GM21737 (cell line): ENCODE measurements at regions not wholly inside any gene's neighbourhood (a gene's known extent, or its start where the extent isn't known, plus 50 kb on each side); places are given as distances from the start of the nearest gene placed in this dataset.
"Not testable (repeated sequence)": the region's sequence is repeated elsewhere in the genome, so short reads cannot be mapped to it uniquely, and the experiment has no call there.

Experiments used
- ATAC-seq: cut with Tn5 transposase; IDR thresholded peaks from one replicate; pipeline ENCODE4 v1.9.1; 2021; ENCODE audit warnings: mild to moderate bottlenecking, moderate library complexity; ENCODE audit not compliant: unreplicated experiment

DNA sequence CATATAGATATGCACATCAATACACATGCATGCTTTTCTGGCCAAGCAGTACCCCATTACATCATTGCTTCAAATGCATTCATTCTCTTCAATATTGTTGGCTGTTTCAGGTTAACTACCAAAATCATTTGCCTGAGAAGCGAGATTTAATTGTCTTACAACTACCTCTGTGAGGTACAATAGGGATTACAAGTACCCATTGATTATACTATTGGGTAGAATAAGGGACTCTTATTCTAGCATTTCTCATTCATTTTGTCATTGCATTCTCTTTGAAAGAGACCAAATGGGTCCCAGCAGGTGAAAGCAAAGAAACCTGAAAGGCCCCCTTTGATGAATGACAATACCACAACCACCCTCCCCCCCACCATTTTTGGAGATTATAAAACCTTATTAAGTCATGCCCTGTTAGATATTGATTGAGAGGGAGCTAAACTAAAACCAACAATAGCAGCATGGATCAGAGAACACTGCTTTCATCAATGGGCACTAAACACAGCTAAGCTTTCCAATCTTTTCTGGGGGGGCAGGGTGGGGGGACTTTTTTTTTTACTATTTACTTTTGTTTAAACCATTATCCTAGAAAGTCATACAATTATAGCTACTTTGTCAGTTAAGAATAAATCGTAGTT lies 375.0 kb upstream of the CCNH start:
- ATAC-seq: no peak

GRCh38 chr5:87787086-87787485 lies 374.4 kb upstream of the CCNH start:
- no peak for ATAC-seq

DNA sequence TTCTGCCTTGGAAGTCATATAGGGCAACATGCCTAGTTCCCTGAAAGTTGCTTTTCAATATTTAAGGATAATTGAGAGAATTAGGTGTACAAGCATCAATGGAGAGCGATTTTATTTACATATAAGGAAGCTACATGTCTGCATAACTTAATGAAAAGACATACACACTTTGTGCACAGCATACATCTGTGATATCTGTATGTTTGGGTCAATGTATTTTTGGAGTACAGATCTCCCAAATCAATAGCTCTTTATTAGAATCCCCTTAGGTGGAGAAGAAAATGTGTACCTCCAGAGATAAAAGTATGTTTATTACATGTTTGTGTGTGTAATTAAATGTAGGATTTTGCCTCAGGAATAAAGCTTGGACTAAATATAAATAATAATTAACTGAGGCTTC lies 373.7 kb upstream of the CCNH start:
- no peak for ATAC-seq

DNA sequence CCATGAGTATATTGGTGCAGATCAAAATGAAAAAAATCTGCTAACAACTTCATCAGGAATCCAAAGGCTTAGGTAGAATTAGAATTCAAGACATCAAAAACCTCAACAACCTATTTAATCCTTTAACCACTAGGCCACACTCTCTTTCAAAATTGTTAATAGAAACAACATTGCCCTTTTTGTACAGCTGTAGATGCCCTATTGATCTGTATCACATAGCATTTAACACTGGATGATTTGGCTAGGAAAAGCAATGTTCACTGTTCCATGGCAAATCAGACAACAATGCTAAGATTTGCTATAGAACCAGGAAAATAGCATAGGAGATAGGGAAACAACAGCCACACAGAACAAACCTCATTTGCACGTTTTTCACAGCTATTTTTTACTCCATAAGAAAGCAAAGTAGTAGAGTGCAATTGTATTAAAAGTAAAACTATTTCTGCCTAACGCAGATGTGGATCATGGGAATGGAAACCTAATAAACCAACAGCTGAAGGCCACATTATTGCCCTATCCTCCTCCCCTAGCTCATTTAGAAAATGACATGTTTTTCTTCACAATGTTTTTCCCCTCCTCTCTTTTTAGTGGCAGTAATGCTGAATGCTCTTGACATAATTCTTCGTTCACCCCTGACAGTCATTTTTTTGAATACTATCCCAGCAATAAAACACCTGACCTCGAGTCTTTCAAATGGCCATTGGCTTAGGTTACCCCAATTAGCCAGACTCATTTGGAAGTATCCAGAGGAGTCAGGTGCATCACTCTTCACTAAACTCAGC lies 373.0 kb upstream of the CCNH start:
- no peak for ATAC-seq

DNA sequence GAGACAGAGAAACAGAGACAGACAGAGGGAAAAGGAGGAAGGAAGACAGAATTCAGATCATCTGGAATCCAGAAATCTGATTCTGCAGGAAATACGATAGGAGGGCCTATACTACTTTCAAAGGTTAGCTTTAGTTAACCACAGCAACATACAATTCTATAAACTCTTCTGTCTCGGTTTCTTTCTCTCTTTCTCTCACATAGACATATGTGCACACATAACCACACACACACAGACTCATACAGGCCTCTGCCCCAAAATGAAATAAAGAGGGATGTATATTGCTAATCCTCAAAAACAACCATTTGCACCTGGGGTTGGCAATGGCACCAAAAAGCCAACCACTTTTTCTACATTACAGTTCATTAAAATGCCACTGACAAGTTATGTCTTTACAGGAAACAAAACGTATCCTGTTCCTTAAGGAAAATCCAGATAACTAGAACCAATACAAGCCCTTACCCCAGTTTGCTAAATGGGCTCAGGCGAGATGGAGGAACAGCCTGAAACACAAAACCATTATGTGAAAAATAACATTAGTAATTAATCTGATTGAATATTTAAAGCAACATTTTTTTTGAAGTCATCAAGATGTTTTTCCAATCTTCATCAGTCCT lies 372.3 kb upstream of the CCNH start:
- no peak for ATAC-seq

GRCh38 chr5:87784311-87784710 lies 371.6 kb upstream of the CCNH start:
- no peak for ATAC-seq

GRCh38 chr5:87782916-87783315 lies 370.2 kb upstream of the CCNH start:
- ATAC-seq: no peak

DNA sequence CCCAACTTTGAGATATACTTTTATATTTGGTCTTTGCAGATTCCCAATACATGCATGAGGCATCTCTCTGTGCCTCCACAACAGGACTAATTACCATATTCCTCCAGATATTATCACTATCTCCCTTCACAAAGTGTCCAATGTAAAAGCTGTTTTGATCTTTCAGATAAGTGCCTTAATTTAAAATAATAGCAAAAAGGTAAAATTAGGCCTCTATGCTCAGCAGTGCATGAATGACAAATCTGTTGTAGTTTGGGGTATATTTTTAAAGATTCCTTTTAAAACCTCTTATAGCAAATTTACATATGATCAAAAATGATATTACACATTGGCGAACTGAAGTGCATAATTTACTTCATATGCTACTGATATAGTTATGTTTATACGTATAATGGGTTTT lies 369.2 kb upstream of the CCNH start:
- ATAC-seq: no peak

DNA sequence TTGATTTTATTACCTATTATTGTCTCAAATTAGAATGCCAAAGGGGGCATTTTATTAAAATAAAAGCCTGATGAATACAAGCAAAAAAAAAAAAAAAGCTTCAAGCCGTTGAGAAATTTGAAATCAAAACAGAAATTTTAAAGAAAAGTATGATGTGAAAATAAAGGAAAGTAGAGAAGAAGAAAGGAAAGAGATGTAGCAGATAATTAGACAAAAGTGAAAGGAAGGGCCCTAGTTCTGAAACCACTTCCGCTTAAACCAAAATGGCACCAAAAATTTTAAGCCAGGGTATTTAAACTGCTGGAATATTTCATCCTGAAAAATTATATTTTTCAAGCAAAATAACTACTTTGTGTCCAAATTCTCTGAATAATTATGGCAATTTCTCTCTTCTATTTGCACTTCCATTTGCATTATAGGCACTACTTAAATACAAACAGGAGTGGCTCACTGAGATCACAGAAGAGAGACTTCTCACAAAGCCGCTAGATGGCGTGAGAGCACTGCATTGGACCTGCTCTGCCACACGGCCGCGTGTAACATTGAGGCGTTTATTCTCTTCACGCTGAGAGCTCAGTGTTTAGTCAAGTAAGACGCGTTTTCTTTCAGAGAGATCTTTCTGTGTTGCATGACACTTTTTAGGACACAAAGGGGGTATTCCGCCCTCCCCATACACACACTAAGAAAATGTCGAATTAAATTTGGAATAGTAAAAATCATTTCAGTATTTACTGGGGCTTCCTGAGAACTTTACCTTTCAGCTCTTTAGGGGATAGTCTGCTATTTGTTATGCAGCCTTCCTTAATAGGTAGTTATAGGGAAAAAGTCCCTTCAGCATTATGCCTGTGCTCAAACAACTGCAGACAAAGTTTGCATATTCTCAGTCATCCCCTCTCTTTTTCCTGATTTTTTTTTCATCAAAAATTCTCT lies 368.4 kb upstream of the CCNH start:
- ATAC-seq: peak; percentile 99

DNA sequence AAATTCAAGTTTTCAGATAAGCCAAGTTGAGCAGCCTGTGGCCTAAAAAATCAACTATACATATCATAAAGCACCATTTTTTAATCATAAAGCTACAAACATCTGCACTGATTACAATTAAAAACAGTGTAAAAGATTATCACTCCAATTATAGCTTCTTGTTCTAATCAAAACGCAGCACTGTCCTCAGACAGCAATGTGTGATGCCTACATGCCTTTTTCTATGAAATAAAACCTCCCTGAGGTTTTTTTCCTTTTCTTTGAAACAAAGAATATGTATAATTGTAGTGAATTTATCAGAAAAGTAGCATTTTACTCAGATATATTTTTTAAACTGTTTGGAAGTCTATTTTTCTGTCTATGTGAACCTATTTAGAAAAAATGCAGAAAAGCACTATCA lies 366.1 kb upstream of the CCNH start:
- ATAC-seq: no peak

DNA sequence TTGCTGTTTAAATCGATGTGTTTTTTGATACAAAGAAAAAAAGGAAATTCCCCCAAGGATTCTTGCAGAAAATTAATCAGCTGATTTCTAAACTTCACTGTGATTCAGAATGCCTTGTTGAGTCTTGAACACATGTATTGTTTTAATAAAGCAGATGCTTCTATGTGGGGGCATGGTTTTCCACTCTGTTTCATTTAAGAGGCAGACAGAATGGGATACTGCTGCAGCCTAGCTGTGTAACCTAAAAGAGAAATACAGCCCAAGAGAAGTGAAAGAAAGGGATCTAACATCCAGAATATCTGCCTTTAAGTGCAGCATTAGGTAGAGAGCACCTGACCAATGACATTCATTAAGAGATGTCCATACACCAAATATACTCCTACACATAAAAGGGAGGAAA lies 365.1 kb upstream of the CCNH start:
- ATAC-seq: no peak

DNA sequence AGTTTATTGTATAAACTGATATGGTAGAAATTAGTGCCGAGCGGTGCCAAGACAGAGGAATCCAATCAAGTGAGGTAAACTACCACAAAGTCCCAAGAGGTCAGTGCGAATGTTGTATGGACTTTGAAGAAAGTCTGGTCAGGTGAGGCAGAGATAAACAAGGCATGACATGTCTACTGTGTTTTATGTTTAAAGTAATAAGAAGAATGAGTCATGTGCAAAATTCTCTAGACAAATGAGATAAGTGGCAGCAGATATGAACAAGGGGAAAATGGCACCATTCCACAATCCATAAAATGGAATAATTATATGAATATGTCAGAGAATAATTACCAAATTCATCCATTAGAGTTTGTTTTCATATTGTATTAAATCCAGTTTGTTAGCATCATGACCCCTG lies 364.1 kb upstream of the CCNH start:
- no peak for ATAC-seq

DNA sequence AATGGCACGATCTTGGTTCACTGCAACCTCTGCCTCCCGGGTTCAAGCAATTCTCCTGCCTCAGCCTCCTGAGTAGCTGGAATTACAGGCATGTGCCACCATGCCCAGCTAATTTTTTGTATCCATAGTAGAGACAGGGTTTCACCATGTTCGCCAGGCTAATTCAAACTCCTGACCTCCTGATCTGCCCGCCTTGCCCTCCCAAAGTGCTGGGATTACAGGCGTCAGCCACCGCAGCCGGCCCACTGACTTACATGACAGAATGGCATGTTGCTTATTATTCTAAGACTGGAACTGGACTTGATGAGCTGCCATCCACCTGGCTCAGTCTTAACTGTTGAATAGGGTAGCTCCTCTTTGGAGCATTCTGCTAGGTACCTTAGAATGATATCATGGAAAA lies 363.6 kb upstream of the CCNH start:
- not testable (repeated sequence) for ATAC-seq

DNA sequence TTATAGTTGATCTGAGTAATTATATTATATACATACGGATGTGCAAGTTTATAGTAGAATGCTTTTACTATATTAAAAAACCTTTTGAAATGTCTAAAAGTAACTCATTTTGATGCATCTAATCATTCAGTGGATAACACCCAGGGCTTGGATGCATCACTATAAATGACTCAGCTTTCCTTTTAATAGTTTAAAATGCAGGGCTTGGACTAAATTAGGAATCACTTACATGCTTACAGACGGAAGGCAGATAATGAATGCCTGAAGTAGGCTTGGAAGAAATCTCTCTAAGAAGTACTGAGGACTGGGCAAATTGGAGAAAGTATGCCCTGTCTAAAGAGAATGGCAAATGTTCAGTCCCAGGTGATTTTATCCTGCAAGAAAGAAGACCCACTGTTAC lies 362.5 kb upstream of the CCNH start:
- ATAC-seq: no peak

DNA sequence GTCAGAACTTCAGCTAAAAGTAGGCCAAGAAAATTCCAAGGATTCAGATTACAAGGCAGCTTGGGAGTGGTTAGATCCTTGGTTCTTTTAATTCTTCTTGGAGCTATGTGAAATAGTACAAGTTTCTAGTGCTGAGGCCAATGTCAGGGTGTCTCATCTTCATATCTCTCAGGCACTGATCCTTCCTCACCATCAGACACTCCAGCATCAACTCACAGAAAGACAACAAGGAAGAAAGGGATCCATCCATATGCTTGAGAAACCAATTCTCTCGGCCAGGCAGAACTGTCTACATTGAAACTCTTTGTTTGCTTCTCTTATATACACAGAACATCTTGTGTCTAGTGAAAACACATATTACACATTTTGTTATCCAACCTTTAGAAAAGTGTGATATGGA lies 362.1 kb upstream of the CCNH start:
- ATAC-seq: no peak

- no peak for ATAC-seq
Observed at GRCh38 chr5:87770601-87771121, 357.9 kb upstream of the CCNH start.

- no peak for ATAC-seq
Observed at GRCh38 chr5:87770016-87770570, 357.4 kb upstream of the CCNH start.

- no peak for ATAC-seq
Observed at GRCh38 chr5:87769157-87769556, 356.4 kb upstream of the CCNH start.

DNA sequence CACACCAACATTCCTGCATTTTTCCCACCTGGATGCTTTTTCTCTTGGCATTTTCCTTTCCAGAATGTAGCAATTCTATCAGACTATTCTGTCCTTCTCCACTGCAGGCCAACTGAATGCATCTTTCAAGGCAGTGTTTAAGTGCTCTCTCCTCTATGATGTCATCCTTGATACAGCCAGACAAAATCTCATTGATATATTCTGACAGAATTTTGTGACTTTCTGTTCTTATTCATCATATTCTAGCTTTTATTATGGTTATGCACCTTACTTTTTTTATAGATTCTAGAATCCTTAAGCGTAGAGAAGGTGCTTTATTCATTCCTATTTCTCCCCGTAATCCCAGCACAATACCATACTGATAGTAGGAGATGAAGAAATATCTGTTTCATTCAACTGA lies 355.5 kb upstream of the CCNH start:
- ATAC-seq: no peak

- ATAC-seq: no peak
Observed at GRCh38 chr5:87765009-87765408, 352.3 kb upstream of the CCNH start.

DNA sequence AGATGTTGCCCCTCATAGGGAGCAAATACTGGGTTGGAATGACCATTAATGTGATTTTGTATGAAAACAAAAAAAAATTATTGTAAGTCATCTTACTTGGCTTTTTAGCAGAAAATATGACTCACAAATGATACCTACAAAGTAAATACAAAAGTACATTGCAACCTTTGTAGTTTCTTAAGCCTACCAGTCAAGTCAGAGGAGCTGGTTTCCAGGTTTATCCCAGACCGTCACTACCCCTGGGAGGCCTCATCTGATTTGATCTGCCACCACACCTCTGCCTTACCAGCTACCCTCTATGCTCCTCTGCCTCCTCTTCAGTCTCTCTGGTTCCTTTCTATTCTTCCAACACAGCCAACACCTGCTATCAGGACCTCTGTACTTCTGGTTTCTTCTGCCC lies 349.9 kb upstream of the CCNH start:
- ATAC-seq: no peak
